ENCODE measurements at regions not wholly inside any gene's neighbourhood (a gene's known extent, or its start where the extent isn't known, plus 50 kb on each side); places are given as distances from the start of the nearest gene placed in this dataset.

DNA sequence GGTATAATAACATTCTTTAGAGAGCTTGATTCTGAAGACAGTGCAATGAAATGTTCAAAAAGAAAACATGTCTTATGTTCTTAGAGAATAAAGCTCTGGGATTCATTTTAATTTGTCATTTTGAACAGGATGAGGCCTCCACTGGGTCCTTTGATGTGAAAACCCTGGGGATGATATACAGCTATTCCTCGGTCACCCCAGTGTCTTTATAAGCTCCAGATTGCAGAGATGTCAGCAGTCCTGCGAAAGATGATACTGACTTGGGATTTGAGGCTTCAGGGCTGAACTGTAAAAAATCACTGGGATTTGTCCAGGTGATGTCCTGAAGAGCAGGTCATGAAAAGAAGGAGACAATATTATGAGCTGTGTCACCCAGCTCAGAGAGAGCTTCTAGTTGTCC is 529.7 kb upstream of the ZNF608 start:
- TF ChIP-seq POLR2A (IDR thresholded peaks at IDR 0.05) = no peak
- TF ChIP-seq, protein P1, sequence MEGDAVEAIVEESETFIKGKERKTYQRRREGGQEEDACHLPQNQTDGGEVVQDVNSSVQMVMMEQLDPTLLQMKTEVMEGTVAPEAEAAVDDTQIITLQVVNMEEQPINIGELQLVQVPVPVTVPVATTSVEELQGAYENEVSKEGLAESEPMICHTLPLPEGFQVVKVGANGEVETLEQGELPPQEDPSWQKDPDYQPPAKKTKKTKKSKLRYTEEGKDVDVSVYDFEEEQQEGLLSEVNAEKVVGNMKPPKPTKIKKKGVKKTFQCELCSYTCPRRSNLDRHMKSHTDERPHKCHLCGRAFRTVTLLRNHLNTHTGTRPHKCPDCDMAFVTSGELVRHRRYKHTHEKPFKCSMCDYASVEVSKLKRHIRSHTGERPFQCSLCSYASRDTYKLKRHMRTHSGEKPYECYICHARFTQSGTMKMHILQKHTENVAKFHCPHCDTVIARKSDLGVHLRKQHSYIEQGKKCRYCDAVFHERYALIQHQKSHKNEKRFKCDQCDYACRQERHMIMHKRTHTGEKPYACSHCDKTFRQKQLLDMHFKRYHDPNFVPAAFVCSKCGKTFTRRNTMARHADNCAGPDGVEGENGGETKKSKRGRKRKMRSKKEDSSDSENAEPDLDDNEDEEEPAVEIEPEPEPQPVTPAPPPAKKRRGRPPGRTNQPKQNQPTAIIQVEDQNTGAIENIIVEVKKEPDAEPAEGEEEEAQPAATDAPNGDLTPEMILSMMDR (IDR thresholded peaks at IDR 0.05) = no peak

Measured in lower leg skin (tissue), 3 donors.